Gastrocnemius medialis (tissue), 4 donors: ENCODE measurements at regions not wholly inside any gene's neighbourhood (a gene's known extent, or its start where the extent isn't known, plus 50 kb on each side); places are given as distances from the start of the nearest gene placed in this dataset.

Source experiments
- CTCF ChIP-seq, 5 experiments: fragments of 450-650 bp in 3 of 5; fragments of 200-600 bp in 2 of 5; sonication (generic) in 2 of 5; IDR thresholded peaks in 4 of 5; conservative IDR thresholded peaks in 1 of 5; 1 replicate in 4 of 5; 2 replicates in 1 of 5; pipeline ENCODE4 v1.5.1; 2016 to 2019; ENCODE audit warnings: antibody characterized with exemption in 5 of 5, mild to moderate bottlenecking in 3 of 5, moderate library complexity in 3 of 5
- POLR2A ChIP-seq, 2 donors: fragments of 450-650 bp; IDR thresholded peaks; one replicate each; pipeline ENCODE4 v1.6.1; 2017; ENCODE audit warnings: antibody characterized with exemption in 2 of 2, mild to moderate bottlenecking in 2 of 2, moderate library complexity in 2 of 2

- TF ChIP-seq CTCF (IDR thresholded peaks at IDR 0.05 in 4 of 5, conservative IDR thresholded peaks at IDR 0.05 in 1 of 5) (no peak), POLR2A (IDR thresholded peaks at IDR 0.05) (no peak)
Observed at GRCh38 chr9:7508516-7508915, 291.1 kb downstream of the DMAC1 start.
